Left renal cortex interstitium (tissue), 4 donors: ENCODE measurements at regions not wholly inside any gene's neighbourhood (a gene's known extent, or its start where the extent isn't known, plus 50 kb on each side); places are given as distances from the start of the nearest gene placed in this dataset.

ENCODE experiments used
- DNase-seq, 4 donors: peaks; one replicate each; pipeline ENCODE4 v3.0.0-alpha.2; 2013; ENCODE audit warnings: low read depth in 4 of 4, low spot score in 2 of 4, missing footprints in 1 of 4

DNA sequence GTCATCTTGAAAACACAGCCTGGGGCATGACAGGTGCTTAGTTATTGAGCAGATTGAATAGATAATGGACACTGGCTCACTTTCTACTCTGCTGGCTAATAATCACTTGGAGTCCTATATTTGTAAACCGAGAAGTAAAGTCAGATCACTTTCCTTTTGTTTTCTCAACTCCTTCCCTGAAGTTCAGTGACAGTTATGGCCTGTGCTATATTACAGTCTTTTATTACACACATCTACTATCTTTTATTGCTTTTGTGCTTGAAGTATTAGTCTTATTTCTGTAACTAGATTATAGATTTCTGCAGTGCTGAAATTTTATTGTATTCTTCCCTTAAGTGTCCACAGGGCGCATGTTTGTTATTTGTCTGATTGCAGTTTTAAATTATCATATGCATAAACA is 136.4 kb upstream of the TAC1 start:
- DNase-seq: no peak

DNA sequence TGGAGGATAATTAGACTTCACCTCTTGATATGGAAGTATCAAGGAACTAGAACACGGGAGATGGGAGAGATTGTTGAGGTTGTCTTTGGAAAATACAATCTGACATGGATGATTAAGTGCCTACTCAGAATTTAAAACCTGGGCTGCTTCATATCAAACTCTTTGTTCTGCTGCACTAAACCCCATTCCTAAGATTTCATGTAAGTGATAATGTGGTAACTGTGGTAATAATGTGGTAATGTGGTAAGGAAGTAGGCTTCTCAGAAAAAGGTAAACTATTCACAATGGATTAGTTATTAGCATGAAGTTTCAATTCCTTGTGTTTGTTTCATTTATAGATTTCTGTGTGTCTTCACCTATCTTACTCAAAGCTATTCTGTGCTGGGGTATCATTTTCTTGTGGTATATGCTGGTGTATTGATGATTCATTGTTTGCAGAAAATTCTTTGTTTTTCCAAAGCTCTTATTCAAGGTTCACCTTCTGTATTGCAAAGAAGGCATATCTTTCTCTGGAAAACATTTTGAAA is 129.9 kb upstream of the TAC1 start:
- DNase-seq: no peak

DNA sequence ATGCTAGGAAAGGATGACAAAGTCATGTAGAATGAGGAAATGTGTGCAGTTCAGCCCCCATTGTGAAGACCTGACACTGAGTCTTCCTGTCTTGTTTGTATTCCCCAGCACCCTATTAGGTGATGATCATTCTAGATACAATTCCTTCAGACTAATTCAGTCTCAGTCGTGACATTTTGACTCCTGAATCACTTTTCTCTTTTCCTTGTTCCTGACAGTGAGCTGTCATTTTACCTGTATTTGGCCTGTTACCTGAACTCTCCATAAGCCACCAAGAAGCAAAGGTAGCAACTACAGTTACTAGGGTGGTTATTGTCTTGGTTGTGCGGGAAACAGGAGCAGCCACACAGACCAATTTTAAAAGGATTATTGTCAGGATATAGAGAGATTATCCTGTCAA is 111.4 kb upstream of the TAC1 start:
- no peak for DNase-seq

DNA sequence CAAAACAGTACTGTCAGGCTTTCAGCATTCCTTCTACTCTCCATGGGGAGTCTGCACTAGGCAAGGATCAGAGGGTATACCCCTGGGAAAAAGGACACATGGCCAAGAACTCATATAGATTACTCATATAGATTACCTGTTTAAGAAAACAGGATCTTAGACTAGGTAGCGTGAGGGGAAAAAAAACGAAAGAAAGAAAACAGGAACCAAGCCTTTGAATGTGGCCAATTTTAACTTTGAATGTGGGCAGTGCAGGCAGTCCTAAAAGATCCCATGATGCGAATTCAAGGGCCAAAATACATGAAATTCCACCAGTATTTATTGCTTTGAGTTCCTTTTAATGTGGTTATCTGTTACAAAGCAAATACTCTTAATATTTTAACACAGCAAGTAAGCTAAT is 108.6 kb upstream of the TAC1 start:
- no peak for DNase-seq

DNA sequence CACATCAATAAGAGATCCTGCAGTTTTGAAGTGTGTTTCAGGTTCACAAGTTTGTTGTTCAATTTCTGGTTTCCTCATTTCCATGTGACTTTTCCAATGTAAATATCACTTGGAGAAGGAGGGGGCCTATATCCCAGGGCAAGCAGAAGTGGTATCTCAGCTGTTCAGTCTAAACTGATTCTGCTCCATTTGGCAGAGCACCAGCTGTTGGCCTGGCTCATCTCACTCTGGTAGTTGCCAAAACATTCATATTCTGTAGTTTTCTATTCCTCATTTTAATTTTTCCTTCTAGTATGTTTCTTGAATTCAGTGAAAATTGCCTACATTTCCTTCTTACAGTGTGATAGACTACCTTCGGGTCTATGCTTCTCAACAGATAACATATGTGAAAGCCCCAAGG is 101.8 kb upstream of the TAC1 start:
- no peak for DNase-seq

DNA sequence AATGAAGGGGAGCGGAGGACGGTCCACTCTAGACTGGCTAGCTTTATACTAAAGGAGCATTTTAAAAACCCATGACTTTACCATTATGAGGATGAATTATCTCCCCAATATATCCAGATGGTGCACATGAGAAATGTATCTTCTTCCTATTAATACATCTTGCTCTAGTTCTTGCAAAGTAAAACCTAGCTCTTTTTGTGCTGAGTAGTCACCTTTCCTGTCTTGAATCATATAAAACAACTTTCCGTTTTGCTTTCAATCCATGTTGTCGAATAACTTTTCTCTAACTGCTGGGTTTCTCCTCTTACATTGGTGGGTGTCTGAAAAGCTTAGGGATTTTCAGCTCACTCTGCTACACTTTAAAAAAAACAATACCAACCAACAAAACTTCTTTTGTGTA is 96.3 kb upstream of the TAC1 start:
- DNase-seq: no peak

DNA sequence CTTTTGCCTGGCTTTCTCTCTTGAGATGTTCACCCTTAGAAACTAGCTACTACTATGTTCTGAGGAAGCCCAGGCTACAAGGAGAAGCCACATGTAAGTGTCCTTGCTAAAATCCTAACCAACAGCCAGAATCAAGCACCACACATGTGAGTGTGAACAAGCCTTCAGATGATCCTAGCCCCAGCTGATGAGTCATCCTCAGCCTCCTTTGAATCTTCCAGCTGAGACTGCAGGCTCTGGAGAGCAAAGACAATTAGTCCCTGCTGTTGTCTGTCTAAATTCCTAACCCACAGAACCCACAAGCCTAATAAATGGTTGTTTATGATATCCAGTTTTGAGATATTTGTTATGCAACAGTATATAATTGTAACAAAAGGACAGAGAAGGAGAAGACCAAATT is 92.8 kb upstream of the TAC1 start:
- no peak for DNase-seq

DNA sequence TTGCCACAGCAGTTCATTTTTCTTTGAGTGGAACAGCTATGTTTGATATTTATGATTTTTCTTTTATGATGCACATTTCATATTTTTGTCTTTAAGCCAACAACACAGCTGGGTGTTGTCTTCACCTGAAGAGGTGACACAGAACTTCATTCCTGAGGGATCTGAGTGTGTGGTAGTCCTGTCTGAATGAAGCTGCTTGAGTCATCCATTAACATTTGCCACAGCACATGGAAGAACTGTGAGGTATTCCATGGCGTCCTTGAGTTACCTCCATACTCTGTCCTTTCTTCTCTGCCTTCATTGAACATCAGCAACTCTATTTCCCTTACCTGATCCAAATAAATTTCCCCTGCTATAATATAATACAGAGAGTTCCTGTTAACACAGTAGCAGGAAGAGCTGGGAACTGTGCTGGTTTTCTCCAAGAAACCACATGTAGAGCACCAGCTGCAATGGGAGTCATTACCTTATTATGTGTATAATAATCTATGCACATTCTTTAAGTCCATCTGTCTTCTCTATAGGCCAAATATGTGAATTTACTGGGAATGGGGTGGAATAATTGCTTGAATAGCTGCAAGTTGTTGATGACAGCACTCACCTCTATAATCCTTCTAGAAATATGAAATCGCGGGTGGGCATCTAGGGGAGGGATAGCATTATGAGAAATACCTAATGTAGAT is 72.4 kb upstream of the TAC1 start:
- no peak for DNase-seq

DNA sequence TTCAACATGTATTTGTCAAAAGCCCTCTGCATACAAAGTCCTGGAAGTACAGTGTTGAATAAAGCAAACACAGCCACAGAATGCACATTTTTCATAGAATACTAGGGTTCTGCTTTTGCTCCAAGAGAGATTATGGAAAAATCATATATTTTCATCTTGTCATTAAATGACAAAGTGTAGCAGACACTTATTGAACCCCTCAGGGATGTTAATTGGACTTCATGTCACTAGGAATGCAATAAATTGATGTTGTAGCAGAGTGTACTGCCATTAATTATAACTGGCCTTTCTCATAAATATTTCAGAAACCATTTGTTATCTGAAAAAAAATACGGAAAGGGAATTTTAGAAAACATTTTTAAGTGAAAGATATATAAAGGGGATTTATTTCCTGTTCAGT is 64.5 kb upstream of the TAC1 start:
- DNase-seq: no peak

DNA sequence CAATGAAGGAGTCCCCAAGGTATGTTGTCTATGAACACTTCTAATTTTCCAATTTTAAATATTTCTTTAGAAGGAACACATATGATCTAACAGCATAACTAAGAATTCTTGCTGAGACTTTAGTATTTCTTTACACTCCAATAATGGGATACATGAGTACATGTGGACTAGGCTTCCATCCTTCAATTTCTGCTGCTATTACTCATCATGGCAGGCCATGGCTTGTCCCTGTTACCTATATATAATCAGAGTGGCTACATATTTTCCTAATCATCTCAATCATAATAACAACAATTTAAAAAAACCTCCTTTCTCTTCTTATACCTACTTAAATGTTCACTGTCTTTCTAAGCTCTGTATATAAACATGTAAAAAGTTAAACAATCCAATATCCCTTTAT is 60.3 kb upstream of the TAC1 start:
- no peak for DNase-seq

DNA sequence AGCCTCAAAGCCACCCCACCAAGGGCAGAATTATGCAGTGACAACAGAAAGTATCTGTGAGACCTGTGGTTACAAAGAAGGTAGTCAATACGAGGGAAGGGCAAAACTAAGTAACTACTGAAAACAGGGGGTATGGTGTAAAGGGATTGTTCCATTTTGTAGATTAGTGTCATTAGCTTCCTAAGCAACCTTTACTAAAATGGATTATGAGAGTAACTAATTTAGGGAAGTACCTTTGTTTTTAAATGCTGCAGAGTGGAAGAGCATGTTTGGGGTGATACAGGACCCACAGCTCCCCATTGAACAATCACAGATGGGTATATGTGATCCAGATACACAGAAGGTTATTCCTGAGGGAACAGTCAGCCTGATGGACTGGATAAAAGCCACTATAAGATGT is 51.3 kb upstream of the TAC1 start:
- DNase-seq: no peak
